Activated naive CD8-positive, alpha-beta T cell treated with anti-CD3 and anti-CD28 coated beads, Interleukin-2, amount 10 ng/mL, durations not matched to agents 7 days and 5 days (primary cell): ENCODE measurements at regions not wholly inside any gene's neighbourhood (a gene's known extent, or its start where the extent isn't known, plus 50 kb on each side); places are given as distances from the start of the nearest gene placed in this dataset.

Experiments
- ATAC-seq: fragments of 150-1000 bp; cut with Tn5 transposase; one replicate; pipeline ENCODE4 v1.10.0; 2021; ENCODE audit warnings: low read depth, moderate library complexity
- POLR2A ChIA-PET: fragments of 350-600 bp; sonication (Branson Sonifier 250); formaldehyde crosslinking; loops from one replicate; lab custom pipeline; 2021; ENCODE audit warnings: antibody characterized with exemption; lab: Charles Lee
- DNase-seq: peaks from one replicate; pipeline ENCODE4 v3.0.0; 2021
- H3K27ac Mint-ChIP-seq: one replicate; pipeline ENCODE4 v1.8.0; 2022; ENCODE audit warnings: mild to moderate bottlenecking, mixed read lengths
- H3K27me3 Mint-ChIP-seq: one replicate; pipeline ENCODE4 v1.8.0; 2022; ENCODE audit warnings: mild to moderate bottlenecking, moderate library complexity, mixed read lengths
- H3K36me3 Mint-ChIP-seq: one replicate; pipeline ENCODE4 v1.8.0; 2021; ENCODE audit warnings: mild to moderate bottlenecking, mixed read lengths
- H3K4me1 Mint-ChIP-seq: one replicate; pipeline ENCODE4 v1.8.0; 2021; ENCODE audit warnings: mixed read lengths
- H3K4me3 Mint-ChIP-seq: one replicate; pipeline ENCODE4 v1.8.0; 2022; ENCODE audit warnings: mild to moderate bottlenecking, moderate library complexity, mixed read lengths
- H3K9me3 Mint-ChIP-seq: one replicate; pipeline ENCODE4 v1.8.0; 2021; ENCODE audit warnings: mixed read lengths

- no peak overlapping the region for H3K27ac Mint-ChIP-seq
- H3K27me3 Mint-ChIP-seq = no peaks in the 10 kb centered on the region
- POLR2A ChIA-PET = no interaction called here
- no peaks in the 10 kb centered on the region for H3K36me3 Mint-ChIP-seq
- ATAC-seq = no peak
- peaks cover 2% of the 10 kb centered on the region for H3K9me3 Mint-ChIP-seq
- no peak for DNase-seq
- H3K4me1 Mint-ChIP-seq = no peaks in the 10 kb centered on the region
- no peak overlapping the region for H3K4me3 Mint-ChIP-seq
Observed at GRCh38 chr3:158882445-158882844, 80.6 kb downstream of the MFSD1 start.

GRCh38 chr3:158896729-158897128 is 94.9 kb downstream of the MFSD1 start:
- H3K27me3 Mint-ChIP-seq = no peaks in the 10 kb centered on the region
- POLR2A ChIA-PET = no interaction called here
- DNase-seq (no peak), ATAC-seq (no peak)
- no peaks in the 10 kb centered on the region for H3K9me3 Mint-ChIP-seq
- H3K4me3 Mint-ChIP-seq = no peak overlapping the region
- no peak overlapping the region for H3K27ac Mint-ChIP-seq
- H3K4me1 Mint-ChIP-seq = no peaks in the 10 kb centered on the region
- no peaks in the 10 kb centered on the region for H3K36me3 Mint-ChIP-seq

- Mint-ChIP-seq H3K27me3 (no peaks in the 10 kb centered on the region), H3K4me3 (no peak overlapping the region), H3K4me1 (no peaks in the 10 kb centered on the region), H3K27ac (no peak overlapping the region), H3K9me3 (no peaks in the 10 kb centered on the region), H3K36me3 (no peaks in the 10 kb centered on the region)
- DNase-seq (no peak), ATAC-seq (no peak)
- POLR2A ChIA-PET = no interaction called here
Observed at GRCh38 chr3:158906749-158907148, 104.9 kb downstream of the MFSD1 start.

- H3K4me3 Mint-ChIP-seq = no peak overlapping the region
Observed at GRCh38 chr3:158908187-158908734, 106.4 kb downstream of the MFSD1 start.

GRCh38 chr3:158909870-158910269 is 108.0 kb downstream of the MFSD1 start:
- no peak overlapping the region for H3K27ac Mint-ChIP-seq
- DNase-seq = no peak

More at GRCh38 chr3:158908187-158908734, 106.4 kb downstream of the MFSD1 start:
- H3K36me3 Mint-ChIP-seq = no peaks in the 10 kb centered on the region
- H3K4me1 Mint-ChIP-seq = no peaks in the 10 kb centered on the region
- H3K27ac Mint-ChIP-seq = no peak overlapping the region
- ATAC-seq (no peak), DNase-seq (no peak)
- H3K9me3 Mint-ChIP-seq = no peaks in the 10 kb centered on the region
- no peaks in the 10 kb centered on the region for H3K27me3 Mint-ChIP-seq
- POLR2A ChIA-PET = no interaction called here

GRCh38 chr3:158911586-158911985 is 109.7 kb downstream of the MFSD1 start:
- Mint-ChIP-seq H3K36me3 (no peaks in the 10 kb centered on the region), H3K27me3 (no peaks in the 10 kb centered on the region), H3K9me3 (no peaks in the 10 kb centered on the region), H3K27ac (no peak overlapping the region), H3K4me1 (no peaks in the 10 kb centered on the region), H3K4me3 (no peak overlapping the region)
- POLR2A ChIA-PET = no interaction called here
- DNase-seq = no peak
- ATAC-seq = no peak

More at GRCh38 chr3:158909870-158910269, 108.0 kb downstream of the MFSD1 start:
- Mint-ChIP-seq H3K4me1 (no peaks in the 10 kb centered on the region), H3K9me3 (no peaks in the 10 kb centered on the region), H3K27me3 (no peaks in the 10 kb centered on the region), H3K4me3 (no peak overlapping the region), H3K36me3 (no peaks in the 10 kb centered on the region)
- POLR2A ChIA-PET = no interaction called here
- no peak for ATAC-seq

GRCh38 chr3:158912188-158912587 is 110.3 kb downstream of the MFSD1 start:
- no peak overlapping the region for H3K4me3 Mint-ChIP-seq
- no peak overlapping the region for H3K27ac Mint-ChIP-seq
- POLR2A ChIA-PET = no interaction called here
- no peaks in the 10 kb centered on the region for H3K4me1 Mint-ChIP-seq
- ATAC-seq (no peak), DNase-seq (no peak)
- H3K9me3 Mint-ChIP-seq = no peaks in the 10 kb centered on the region
- H3K36me3 Mint-ChIP-seq = no peaks in the 10 kb centered on the region
- no peaks in the 10 kb centered on the region for H3K27me3 Mint-ChIP-seq

- H3K36me3 Mint-ChIP-seq = no peaks in the 10 kb centered on the region
- H3K9me3 Mint-ChIP-seq = no peaks in the 10 kb centered on the region
- H3K27ac Mint-ChIP-seq = no peak overlapping the region
- DNase-seq = no peak
- ATAC-seq = no peak
- no peaks in the 10 kb centered on the region for H3K27me3 Mint-ChIP-seq
- H3K4me3 Mint-ChIP-seq = no peak overlapping the region
- H3K4me1 Mint-ChIP-seq = no peaks in the 10 kb centered on the region
- POLR2A ChIA-PET = no interaction called here
Observed at GRCh38 chr3:158912621-158913020, 110.8 kb downstream of the MFSD1 start.

- no peaks in the 10 kb centered on the region for H3K4me1 Mint-ChIP-seq
- no peaks in the 10 kb centered on the region for H3K36me3 Mint-ChIP-seq
- H3K27ac Mint-ChIP-seq = no peak overlapping the region
- no peaks in the 10 kb centered on the region for H3K9me3 Mint-ChIP-seq
- ATAC-seq = no peak
- peaks cover 4% of the 10 kb centered on the region for H3K27me3 Mint-ChIP-seq
- no peak for DNase-seq
- POLR2A ChIA-PET = no interaction called here
- H3K4me3 Mint-ChIP-seq = no peak overlapping the region
Observed at GRCh38 chr3:158916111-158916510, 114.3 kb downstream of the MFSD1 start.

- H3K4me1 Mint-ChIP-seq = no peaks in the 10 kb centered on the region
- peaks cover 4% of the 10 kb centered on the region for H3K27me3 Mint-ChIP-seq
- H3K27ac Mint-ChIP-seq = no peak overlapping the region
- no peaks in the 10 kb centered on the region for H3K36me3 Mint-ChIP-seq
- H3K4me3 Mint-ChIP-seq = no peak overlapping the region
- ATAC-seq (no peak), DNase-seq (no peak)
- POLR2A ChIA-PET = no interaction called here
- H3K9me3 Mint-ChIP-seq = no peaks in the 10 kb centered on the region
Observed at GRCh38 chr3:158918008-158918407, 116.2 kb downstream of the MFSD1 start.

GRCh38 chr3:158918451-158918850 is 116.6 kb downstream of the MFSD1 start:
- DNase-seq (no peak), ATAC-seq (no peak)
- H3K9me3 Mint-ChIP-seq = no peaks in the 10 kb centered on the region
- no peaks in the 10 kb centered on the region for H3K4me1 Mint-ChIP-seq
- peaks cover 4% of the 10 kb centered on the region for H3K27me3 Mint-ChIP-seq
- POLR2A ChIA-PET = no interaction called here
- H3K27ac Mint-ChIP-seq = no peak overlapping the region
- no peaks in the 10 kb centered on the region for H3K36me3 Mint-ChIP-seq
- no peak overlapping the region for H3K4me3 Mint-ChIP-seq

- ATAC-seq = no peak
- POLR2A ChIA-PET = no interaction called here
Observed at GRCh38 chr3:158920371-158920770, 118.5 kb downstream of the MFSD1 start.

GRCh38 chr3:158925021-158925420 is 123.2 kb downstream of the MFSD1 start:
- no peak overlapping the region for H3K4me3 Mint-ChIP-seq
- ATAC-seq (no peak), DNase-seq (no peak)
- no peaks in the 10 kb centered on the region for H3K9me3 Mint-ChIP-seq
- peaks cover 4% of the 10 kb centered on the region for H3K27me3 Mint-ChIP-seq
- POLR2A ChIA-PET = no interaction called here
- H3K36me3 Mint-ChIP-seq = no peaks in the 10 kb centered on the region
- no peak overlapping the region for H3K27ac Mint-ChIP-seq
- H3K4me1 Mint-ChIP-seq = no peaks in the 10 kb centered on the region

More at GRCh38 chr3:158920371-158920770, 118.5 kb downstream of the MFSD1 start:
- Mint-ChIP-seq H3K9me3 (no peaks in the 10 kb centered on the region), H3K27me3 (peaks cover 4% of the 10 kb centered on the region), H3K4me1 (no peaks in the 10 kb centered on the region), H3K4me3 (no peak overlapping the region), H3K36me3 (no peaks in the 10 kb centered on the region), H3K27ac (no peak overlapping the region)
- no peak for DNase-seq

- POLR2A ChIA-PET = no interaction called here
- Mint-ChIP-seq H3K27ac (no peak overlapping the region), H3K4me3 (no peak overlapping the region), H3K4me1 (no peaks in the 10 kb centered on the region), H3K9me3 (no peaks in the 10 kb centered on the region), H3K27me3 (peaks cover 1% of the 10 kb centered on the region), H3K36me3 (no peaks in the 10 kb centered on the region)
- DNase-seq (no peak), ATAC-seq (no peak)
Observed at GRCh38 chr3:158925828-158926494, 124.1 kb downstream of the MFSD1 start.
